Rectal smooth muscle tissue (tissue), 1 donor: ENCODE measurements at regions not wholly inside any gene's neighbourhood (a gene's known extent, or its start where the extent isn't known, plus 50 kb on each side); places are given as distances from the start of the nearest gene placed in this dataset.

Experiments
- H3K27ac ChIP-seq: one replicate; pipeline ENCODE4 v1.7.0; 2013; ENCODE audit warnings: low read depth, low read length, inconsistent platforms
- H3K27me3 ChIP-seq: one replicate; pipeline ENCODE4 v1.7.0; 2013; ENCODE audit warnings: low read length; ENCODE audit not compliant: control insufficient read depth, insufficient read depth
- H3K36me3 ChIP-seq: one replicate; pipeline ENCODE4 v1.7.0; 2013; ENCODE audit warnings: low read length; ENCODE audit not compliant: control insufficient read depth, insufficient read depth
- H3K4me1 ChIP-seq: one replicate; pipeline ENCODE4 v1.7.0; 2013; ENCODE audit warnings: low read length; ENCODE audit not compliant: control insufficient read depth, insufficient read depth
- H3K4me3 ChIP-seq: one replicate; pipeline ENCODE4 v1.7.0; 2013; ENCODE audit warnings: low read length
- H3K9ac ChIP-seq: one replicate; pipeline ENCODE4 v1.7.0; 2013; ENCODE audit warnings: low read length

- no peak overlapping the region for H3K4me3 ChIP-seq
- H3K36me3 ChIP-seq, result no peaks in the 10 kb centered on the region
- H3K9ac ChIP-seq, result no peak overlapping the region
- H3K27ac ChIP-seq, result no peak overlapping the region
- no peaks in the 10 kb centered on the region for H3K4me1 ChIP-seq
- no peaks in the 10 kb centered on the region for H3K27me3 ChIP-seq
Measured at GRCh38 chr4:134297765-134298164, 96.2 kb upstream of the PABPC4L start.

DNA sequence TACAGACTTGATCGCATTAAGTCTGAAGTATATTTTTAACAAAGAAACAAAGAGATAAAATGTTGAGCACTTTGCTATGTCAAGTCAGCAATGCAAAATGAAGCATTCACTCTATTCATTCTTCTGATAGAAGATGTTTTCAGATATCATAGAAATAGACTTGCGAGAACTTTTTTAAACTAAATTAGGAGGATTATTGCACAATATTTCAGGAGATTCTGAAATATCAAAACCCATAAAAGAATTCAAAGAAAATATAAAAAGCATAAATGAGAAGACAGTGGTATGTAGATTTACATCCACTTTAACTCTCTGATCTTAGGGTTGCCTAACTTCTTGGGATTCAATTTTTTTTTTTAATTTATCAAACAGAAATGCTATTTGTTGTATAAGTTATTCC lies 81.1 kb upstream of the PABPC4L start:
- Histone ChIP-seq H3K4me3 (no peak overlapping the region), H3K4me1 (peaks cover 2% of the 10 kb centered on the region), H3K9ac (no peak overlapping the region), H3K27me3 (no peaks in the 10 kb centered on the region), H3K27ac (no peak overlapping the region), H3K36me3 (no peaks in the 10 kb centered on the region)

DNA sequence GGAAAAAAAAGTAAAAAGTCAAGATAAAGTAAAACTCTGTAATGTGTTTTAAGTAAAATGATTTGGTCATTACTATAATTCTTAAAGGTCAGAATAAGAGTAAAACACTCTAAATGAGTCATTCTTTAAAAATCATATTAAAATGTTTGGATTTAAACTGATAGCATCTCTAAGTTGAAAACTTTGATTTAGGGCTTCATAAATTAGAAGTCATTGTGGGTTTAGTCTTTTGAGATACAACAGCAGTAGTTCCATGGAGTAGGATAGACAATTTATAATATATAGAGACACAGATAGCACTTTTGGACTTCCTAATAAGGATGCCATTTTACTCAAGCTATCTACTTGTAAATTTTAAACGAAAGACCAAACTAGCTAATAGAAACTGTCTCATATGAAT lies 77.1 kb upstream of the PABPC4L start:
- no peak overlapping the region for H3K9ac ChIP-seq
- H3K27me3 ChIP-seq, result no peaks in the 10 kb centered on the region
- no peak overlapping the region for H3K27ac ChIP-seq
- H3K36me3 ChIP-seq, result no peaks in the 10 kb centered on the region
- peaks cover 2% of the 10 kb centered on the region for H3K4me1 ChIP-seq
- no peak overlapping the region for H3K4me3 ChIP-seq

- Histone ChIP-seq H3K4me1 (peaks cover 2% of the 10 kb centered on the region), H3K9ac (no peak overlapping the region), H3K4me3 (no peak overlapping the region), H3K36me3 (no peaks in the 10 kb centered on the region), H3K27me3 (no peaks in the 10 kb centered on the region), H3K27ac (no peak overlapping the region)
Measured at GRCh38 chr4:134276476-134276875, 74.9 kb upstream of the PABPC4L start.

DNA sequence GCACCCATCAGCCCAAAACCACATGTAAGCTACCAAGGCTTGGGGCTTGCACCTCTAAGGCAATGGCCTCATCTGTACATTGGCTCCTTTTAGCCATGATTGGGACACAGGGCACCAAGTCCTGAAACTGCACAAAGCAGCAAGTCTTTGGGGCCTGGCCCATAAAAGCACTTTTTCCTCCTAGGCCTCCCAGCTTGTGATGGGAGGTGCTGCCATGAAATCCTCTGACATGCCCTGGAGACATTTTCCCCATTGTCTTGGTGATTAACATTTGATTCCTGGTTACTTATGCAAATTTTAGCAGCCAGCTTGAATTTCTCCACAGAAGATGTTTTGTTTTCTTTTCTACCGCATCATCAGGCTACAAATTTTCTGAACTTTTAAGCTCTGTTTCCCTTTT lies 58.5 kb upstream of the PABPC4L start:
- H3K36me3 ChIP-seq, result no peaks in the 10 kb centered on the region
- no peak overlapping the region for H3K27ac ChIP-seq
- H3K27me3 ChIP-seq, result no peaks in the 10 kb centered on the region
- H3K4me1 ChIP-seq, result no peaks in the 10 kb centered on the region
- H3K4me3 ChIP-seq, result no peak overlapping the region
- H3K9ac ChIP-seq, result no peak overlapping the region
